Right lobe of liver (tissue), 4 donors: ENCODE measurements at regions not wholly inside any gene's neighbourhood (a gene's known extent, or its start where the extent isn't known, plus 50 kb on each side); places are given as distances from the start of the nearest gene placed in this dataset.

Experiments used
- CTCF ChIP-seq, 4 donors: fragments of 200-600 bp in 3 of 4; fragments of 450-650 bp in 1 of 4; IDR thresholded peaks; one replicate each; pipeline versions ENCODE4 v1.5.1 to v1.8.0; 2016 to 2022; ENCODE audit warnings: antibody characterized with exemption in 4 of 4, mild to moderate bottlenecking in 2 of 4
- POLR2A ChIP-seq: fragments of 450-650 bp; IDR thresholded peaks from one replicate; pipeline ENCODE4 v1.6.1; 2017; ENCODE audit warnings: antibody characterized with exemption, mild to moderate bottlenecking
- donor health status: DM: no; HTN: no; CAD: no.
- donor health status: DM: no; HTN: no; CAD: no.
- donor health status: DM: no; HTN: yes; CAD: no.

- TF ChIP-seq POLR2A (no peak), CTCF (IDR thresholded peaks at IDR 0.05) (no peak)
Observed at GRCh38 chr13:83453300-83453699, 429.0 kb downstream of the SLITRK1 start.
